ENCODE measurements at regions not wholly inside any gene's neighbourhood (a gene's known extent, or its start where the extent isn't known, plus 50 kb on each side); places are given as distances from the start of the nearest gene placed in this dataset.
"Not testable (repeated sequence)": the region's sequence is repeated elsewhere in the genome, so short reads cannot be mapped to it uniquely, and the experiment has no call there.

DNA sequence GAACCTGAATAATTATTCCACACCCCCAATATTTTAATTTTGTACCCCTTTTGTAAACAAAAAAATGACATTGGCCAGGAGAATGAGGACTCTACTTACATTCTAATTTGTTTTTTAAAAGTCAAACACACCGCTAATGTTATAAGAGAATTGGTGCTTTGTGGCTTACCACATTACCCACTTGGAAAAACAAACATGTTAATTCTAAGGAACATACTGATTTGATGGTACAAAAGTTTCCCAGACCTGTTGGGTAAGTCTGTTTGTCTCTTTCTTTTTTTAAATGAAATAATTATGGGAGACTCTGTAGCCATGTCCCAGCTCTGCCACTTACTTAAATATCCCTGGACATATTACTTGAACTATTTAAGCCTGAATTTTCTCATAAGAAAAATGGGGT, 352.5 kb upstream of the C2CD4B start:
- Histone ChIP-seq H3K4me3 (ENCODE audit: insufficient read depth, low read depth, low read length) (no peak overlapping the region), H2AFZ (ENCODE audit: low read depth, low read length) (no peak overlapping the region), H3K79me2 (ENCODE audit: insufficient read depth, low read length) (no peaks in the 10 kb centered on the region), H3K36me3 (ENCODE audit: insufficient read depth, low read length) (no peaks in the 10 kb centered on the region), H4K20me1 (ENCODE audit: insufficient read depth, low read length) (peaks cover 2% of the 10 kb centered on the region), H3K9ac (ENCODE audit: low read length) (no peak overlapping the region), H3K4me2 (ENCODE audit: low read length) (no peak overlapping the region), H3K9me3 (ENCODE audit: insufficient read depth, low read depth, low read length) (no peaks in the 10 kb centered on the region), H3K27me3 (ENCODE audit: insufficient read depth, low read length) (no peaks in the 10 kb centered on the region), H3K4me1 (ENCODE audit: insufficient read depth, low read length) (no peaks in the 10 kb centered on the region), H3K27ac (ENCODE audit: low read depth, low read length) (no peak overlapping the region)
- Mint-ChIP-seq H3K27me3 (ENCODE audit: low read depth, unreplicated experiment) (no peaks in the 10 kb centered on the region), H3K36me3 (ENCODE audit: low read depth, unreplicated experiment) (peaks cover 3% of the 10 kb centered on the region), H3K27ac (ENCODE audit: unreplicated experiment) (no peak overlapping the region), H3K4me3 (ENCODE audit: unreplicated experiment) (no peak overlapping the region), H3K9me3 (ENCODE audit: unreplicated experiment) (no peaks in the 10 kb centered on the region), H3K4me1 (ENCODE audit: low read depth, unreplicated experiment) (peaks cover 14% of the 10 kb centered on the region)
- FAIRE-seq (no peak), DNase-seq (ENCODE audit: low read depth) (peak; percentile 31)
- TF ChIP-seq CTCF (IDR thresholded peaks at IDR 0.05; ENCODE audit: insufficient read depth, low read depth, low read length) = no peak
- no peak for TF ChIP-seq EZH2 (IDR thresholded peaks at IDR 0.05; ENCODE audit: insufficient read depth, low read length)

GRCh38 chr15:62518666-62519065, 353.6 kb upstream of the C2CD4B start:
- H3K27me3 ChIP-seq (ENCODE audit: insufficient read depth, low read length); H3K4me3 Mint-ChIP-seq (ENCODE audit: unreplicated experiment); H3K9ac ChIP-seq (ENCODE audit: low read length); H3K4me2 ChIP-seq (ENCODE audit: low read length); H3K27ac ChIP-seq (ENCODE audit: low read depth, low read length); DNase-seq (ENCODE audit: low read depth); H3K4me1 ChIP-seq (ENCODE audit: insufficient read depth, low read length); H2AFZ ChIP-seq (ENCODE audit: low read depth, low read length); H3K36me3 ChIP-seq (ENCODE audit: insufficient read depth, low read length); H3K4me3 ChIP-seq (ENCODE audit: insufficient read depth, low read depth, low read length); H3K9me3 Mint-ChIP-seq (ENCODE audit: unreplicated experiment); H3K27me3 Mint-ChIP-seq (ENCODE audit: low read depth, unreplicated experiment); H3K36me3 Mint-ChIP-seq (ENCODE audit: low read depth, unreplicated experiment); H3K9me3 ChIP-seq (ENCODE audit: insufficient read depth, low read depth, low read length); H4K20me1 ChIP-seq (ENCODE audit: insufficient read depth, low read length); H3K79me2 ChIP-seq (ENCODE audit: insufficient read depth, low read length); FAIRE-seq; H3K27ac Mint-ChIP-seq (ENCODE audit: unreplicated experiment): not testable (repeated sequence)
- peaks cover 16% of the 10 kb centered on the region for H3K4me1 Mint-ChIP-seq (ENCODE audit: low read depth, unreplicated experiment)

GRCh38 chr15:62519900-62520299, 354.8 kb upstream of the C2CD4B start:
- H3K9me3 Mint-ChIP-seq (ENCODE audit: unreplicated experiment) = no peaks in the 10 kb centered on the region
- FAIRE-seq = no peak
- Histone ChIP-seq H3K4me1 (ENCODE audit: insufficient read depth, low read length) (no peaks in the 10 kb centered on the region), H3K79me2 (ENCODE audit: insufficient read depth, low read length) (no peaks in the 10 kb centered on the region), H3K27ac (ENCODE audit: low read depth, low read length) (no peak overlapping the region), H2AFZ (ENCODE audit: low read depth, low read length) (no peak overlapping the region), H3K27me3 (ENCODE audit: insufficient read depth, low read length) (no peaks in the 10 kb centered on the region), H4K20me1 (ENCODE audit: insufficient read depth, low read length) (no peaks in the 10 kb centered on the region), H3K4me2 (ENCODE audit: low read length) (no peak overlapping the region), H3K36me3 (ENCODE audit: insufficient read depth, low read length) (no peaks in the 10 kb centered on the region), H3K9ac (ENCODE audit: low read length) (no peak overlapping the region), H3K9me3 (ENCODE audit: insufficient read depth, low read depth, low read length) (no peaks in the 10 kb centered on the region), H3K4me3 (ENCODE audit: insufficient read depth, low read depth, low read length) (no peak overlapping the region)
- no peak overlapping the region for H3K27ac Mint-ChIP-seq (ENCODE audit: unreplicated experiment)
- no peak overlapping the region for H3K4me3 Mint-ChIP-seq (ENCODE audit: unreplicated experiment)
- H3K27me3 Mint-ChIP-seq (ENCODE audit: low read depth, unreplicated experiment) = no peaks in the 10 kb centered on the region
- no peak for DNase-seq (ENCODE audit: low read depth)
- no peak for TF ChIP-seq EZH2 (IDR thresholded peaks at IDR 0.05; ENCODE audit: insufficient read depth, low read length)
- TF ChIP-seq CTCF (IDR thresholded peaks at IDR 0.05; ENCODE audit: insufficient read depth, low read depth, low read length) = no peak
- H3K36me3 Mint-ChIP-seq (ENCODE audit: low read depth, unreplicated experiment) = no peaks in the 10 kb centered on the region
- H3K4me1 Mint-ChIP-seq (ENCODE audit: low read depth, unreplicated experiment) = peaks cover 21% of the 10 kb centered on the region
